Activated T-helper 1 cell treated with Interleukin-2 at 50 U/mL for 16 hours (primary cell): ENCODE measurements at regions not wholly inside any gene's neighbourhood (a gene's known extent, or its start where the extent isn't known, plus 50 kb on each side); places are given as distances from the start of the nearest gene placed in this dataset.
"Not testable (repeated sequence)": the region's sequence is repeated elsewhere in the genome, so short reads cannot be mapped to it uniquely, and the experiment has no call there.

Source experiments
- DNase-seq: peaks from one replicate; pipeline ENCODE4 v3.0.0-alpha.2; 2020; ENCODE audit warnings: low read depth

- no peak for DNase-seq
Observed at GRCh38 chr1:184820218-184820750, 65.6 kb upstream of the EDEM3 start.

- no peak for DNase-seq
Observed at GRCh38 chr1:184818646-184819045, 64.0 kb upstream of the EDEM3 start.

DNA sequence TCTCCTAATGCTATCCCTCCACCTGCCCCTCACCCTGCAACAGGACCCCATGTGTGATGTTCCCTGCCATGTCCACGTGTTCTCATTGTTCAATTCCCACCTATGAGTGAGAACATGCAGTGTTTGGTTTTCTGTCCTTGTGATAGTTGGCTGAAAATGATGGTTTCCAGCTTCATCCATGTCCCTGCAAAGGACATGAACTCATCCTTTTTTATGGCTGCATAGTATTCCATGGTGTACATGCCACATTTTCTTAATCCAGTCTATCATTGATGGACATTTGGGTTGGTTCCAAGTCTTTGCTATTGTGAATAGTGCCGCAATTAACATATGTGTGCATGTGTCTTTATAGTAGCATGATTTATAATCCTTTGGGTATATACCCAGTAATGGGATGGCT, 62.3 kb upstream of the EDEM3 start:
- DNase-seq, result not testable (repeated sequence)

DNA sequence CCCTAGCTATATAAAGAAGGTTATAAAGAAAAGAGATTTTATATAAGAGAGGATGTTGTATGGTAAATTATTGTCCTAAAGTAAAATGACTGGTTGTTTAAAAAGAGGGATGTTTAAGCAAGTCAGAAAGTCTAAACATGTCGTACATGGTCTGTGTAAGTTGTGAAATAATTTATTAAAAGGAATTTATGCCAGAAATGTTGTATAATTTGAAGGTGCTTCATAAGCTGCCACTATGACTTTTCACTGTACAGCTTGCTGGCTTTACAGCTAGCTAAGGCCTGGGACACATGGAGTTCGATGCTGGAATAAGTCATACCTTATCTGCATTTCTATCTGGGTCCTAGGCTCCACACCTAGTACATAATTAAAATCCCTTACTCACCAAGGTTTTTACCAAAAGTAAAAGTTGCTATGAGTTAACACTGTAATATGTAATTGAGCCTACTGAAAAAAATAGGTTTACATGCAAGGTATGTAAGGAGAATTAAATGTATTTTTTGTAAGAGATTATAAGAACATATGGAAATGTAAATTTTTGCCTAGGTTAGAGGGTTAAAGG, 59.0 kb upstream of the EDEM3 start:
- DNase-seq, result no peak

DNA sequence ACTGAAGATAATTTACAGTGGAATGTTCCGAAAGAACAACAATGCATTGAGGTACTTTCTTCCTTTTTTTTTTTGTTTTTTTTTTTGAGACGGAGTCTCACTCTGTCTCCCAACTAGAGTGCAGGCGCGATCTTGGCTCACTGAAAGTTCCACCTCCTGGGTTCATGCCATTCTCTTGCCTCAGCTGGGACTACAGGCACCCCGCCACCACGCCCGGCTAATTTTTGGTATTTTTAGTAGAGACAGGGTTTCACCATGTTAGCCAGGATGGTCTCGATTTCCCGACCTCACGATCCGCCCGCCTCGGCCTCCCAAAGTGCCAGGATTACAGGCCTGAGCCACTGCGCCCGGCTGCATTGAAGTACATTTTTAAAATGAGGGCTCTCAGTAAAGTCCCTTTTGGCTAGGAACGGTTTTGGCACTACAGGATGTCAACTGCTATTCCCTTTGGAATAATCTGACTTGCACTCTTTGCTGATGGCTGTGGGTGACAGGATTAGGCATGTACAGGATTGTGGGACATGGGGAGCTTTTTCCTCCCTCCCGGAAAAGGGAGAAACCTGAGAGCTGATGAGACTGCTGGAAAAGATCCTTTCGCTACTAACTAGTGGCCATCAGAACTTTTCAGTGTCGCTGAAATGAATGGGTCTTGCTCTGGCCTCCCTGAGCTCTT, 56.9 kb upstream of the EDEM3 start:
- DNase-seq, result no peak

DNA sequence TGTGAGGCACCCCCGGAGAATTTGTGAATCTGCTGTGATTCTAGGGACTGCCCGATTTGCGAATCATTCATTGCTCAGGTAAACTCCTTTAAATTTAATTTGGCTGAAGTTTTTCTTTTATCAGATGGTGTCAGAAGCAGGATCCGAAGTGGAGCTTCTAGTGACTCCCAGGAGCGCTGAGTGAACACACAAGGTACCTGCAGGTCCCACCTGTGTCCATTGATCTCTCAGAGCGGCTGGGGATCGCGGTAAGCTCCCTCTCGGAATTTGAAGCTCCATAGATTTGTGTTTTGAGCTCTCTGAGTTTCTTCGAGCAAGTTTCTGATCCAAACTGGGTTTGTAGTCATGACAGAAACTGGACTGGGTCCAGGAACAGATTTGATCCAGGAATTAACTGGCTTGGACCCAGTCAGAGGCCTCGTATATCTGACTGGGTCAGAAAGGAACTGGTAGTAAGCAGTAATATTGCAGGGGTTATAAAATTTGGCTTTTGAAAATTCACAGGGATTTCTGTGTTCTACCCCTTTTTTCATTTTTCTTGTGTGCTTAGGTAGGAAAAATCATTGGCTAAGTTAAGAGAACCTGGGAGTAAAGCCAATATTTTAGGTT, 56.2 kb upstream of the EDEM3 start:
- DNase-seq, result no peak

GRCh38 chr1:184806296-184806721, 51.7 kb upstream of the EDEM3 start:
- DNase-seq, result no peak

DNA sequence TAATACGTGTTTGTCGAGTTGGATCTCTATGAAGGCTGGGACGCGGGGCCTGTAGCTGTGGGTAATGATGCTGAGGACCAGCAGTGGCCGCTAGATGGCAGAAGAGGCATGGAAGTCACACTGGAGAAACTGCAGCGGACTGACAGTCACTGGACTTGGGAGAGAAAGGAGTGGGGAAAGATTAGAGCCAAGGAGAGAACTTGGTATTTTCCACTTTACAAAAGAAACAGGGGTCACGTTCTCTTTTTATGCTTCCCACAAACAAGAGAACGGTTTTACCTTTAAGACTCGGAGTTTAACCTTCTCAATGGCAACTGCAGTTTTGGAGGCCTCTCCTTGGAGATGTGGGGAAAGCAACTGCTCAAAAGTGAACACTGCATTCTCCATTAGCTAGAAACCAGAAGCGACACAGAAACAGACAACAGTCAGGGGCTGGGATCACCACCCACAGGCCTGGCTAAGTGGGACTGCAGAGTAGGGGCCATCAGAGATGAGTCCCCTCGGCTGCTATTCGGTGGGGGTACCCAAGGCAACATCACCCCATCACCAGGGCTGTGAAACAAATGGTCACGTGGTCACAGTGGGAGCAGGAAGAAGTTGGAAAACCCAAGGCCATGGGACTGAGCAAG, 51.1 kb upstream of the EDEM3 start:
- peak; percentile 61 for DNase-seq
